ENCODE measurements at regions not wholly inside any gene's neighbourhood (a gene's known extent, or its start where the extent isn't known, plus 50 kb on each side); places are given as distances from the start of the nearest gene placed in this dataset.

- TF ChIP-seq AHDC1 (CRISPR knock-in tag; IDR thresholded peaks at IDR 0.05; ENCODE audit: borderline replicate concordance) (peak; percentile 48; the same call in 1 of the 2 replicates), ZBTB7A (CRISPR knock-in tag; IDR thresholded peaks at IDR 0.05) (no peak), PAX8 (CRISPR knock-in tag; IDR thresholded peaks at IDR 0.05; ENCODE audit: borderline replicate concordance) (no peak), ZNF572 (CRISPR knock-in tag; IDR thresholded peaks at IDR 0.05) (no peak), ATF7 (IDR thresholded peaks at IDR 0.05) (peak; percentile 82), ATF7 (CRISPR knock-in tag; IDR thresholded peaks at IDR 0.05) (no peak), TEAD3 (CRISPR knock-in tag; optimal IDR thresholded peaks at IDR 0.05; ENCODE audit: borderline replicate concordance) (peak; percentile 15), ZNF17 (CRISPR knock-in tag; IDR thresholded peaks at IDR 0.05) (no peak), ZNF530 (CRISPR knock-in tag; IDR thresholded peaks at IDR 0.05; ENCODE audit: low read depth) (no peak), HNRNPK (IDR thresholded peaks at IDR 0.05; ENCODE audit: low read depth, low read length, poor library complexity, severe bottlenecking) (no peak), SAFB2 (CRISPR knock-in tag; IDR thresholded peaks at IDR 0.05; ENCODE audit: borderline replicate concordance, low read depth) (no peak), AHR (CRISPR knock-in tag; IDR thresholded peaks at IDR 0.05) (no peak), ATF6 (CRISPR knock-in tag; conservative IDR thresholded peaks at IDR 0.05) (no peak), RXRB (CRISPR knock-in tag; IDR thresholded peaks at IDR 0.05; ENCODE audit: borderline replicate concordance) (peak; percentile 78), ASH2L (IDR thresholded peaks at IDR 0.05; ENCODE audit: insufficient read length, low read depth, low read length) (peak; percentile 36), ZNF670 (CRISPR knock-in tag; IDR thresholded peaks at IDR 0.05; ENCODE audit: borderline replicate concordance) (0 out of 2 replicates have a peak, but pooled peaks have one; percentile 25), ADNP (CRISPR knock-in tag; IDR thresholded peaks at IDR 0.05) (no peak)
- TF ChIP-seq, protein P1, sequence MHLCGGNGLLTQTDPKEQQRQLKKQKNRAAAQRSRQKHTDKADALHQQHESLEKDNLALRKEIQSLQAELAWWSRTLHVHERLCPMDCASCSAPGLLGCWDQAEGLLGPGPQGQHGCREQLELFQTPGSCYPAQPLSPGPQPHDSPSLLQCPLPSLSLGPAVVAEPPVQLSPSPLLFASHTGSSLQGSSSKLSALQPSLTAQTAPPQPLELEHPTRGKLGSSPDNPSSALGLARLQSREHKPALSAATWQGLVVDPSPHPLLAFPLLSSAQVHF (CRISPR knock-in tag; IDR thresholded peaks at IDR 0.05) = no peak
- TF ChIP-seq, protein P2, sequence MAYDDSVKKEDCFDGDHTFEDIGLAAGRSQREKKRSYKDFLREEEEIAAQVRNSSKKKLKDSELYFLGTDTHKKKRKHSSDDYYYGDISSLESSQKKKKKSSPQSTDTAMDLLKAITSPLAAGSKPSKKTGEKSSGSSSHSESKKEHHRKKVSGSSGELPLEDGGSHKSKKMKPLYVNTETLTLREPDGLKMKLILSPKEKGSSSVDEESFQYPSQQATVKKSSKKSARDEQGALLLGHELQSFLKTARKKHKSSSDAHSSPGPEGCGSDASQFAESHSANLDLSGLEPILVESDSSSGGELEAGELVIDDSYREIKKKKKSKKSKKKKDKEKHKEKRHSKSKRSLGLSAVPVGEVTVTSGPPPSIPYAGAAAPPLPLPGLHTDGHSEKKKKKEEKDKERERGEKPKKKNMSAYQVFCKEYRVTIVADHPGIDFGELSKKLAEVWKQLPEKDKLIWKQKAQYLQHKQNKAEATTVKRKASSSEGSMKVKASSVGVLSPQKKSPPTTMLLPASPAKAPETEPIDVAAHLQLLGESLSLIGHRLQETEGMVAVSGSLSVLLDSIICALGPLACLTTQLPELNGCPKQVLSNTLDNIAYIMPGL (CRISPR knock-in tag; IDR thresholded peaks at IDR 0.05; ENCODE audit: borderline replicate concordance in 1 of 2, low read depth in 1 of 2) = no peak
These were observed 494.9 kb downstream of the NYAP2 start (continued) for GRCh38 chr2:225894236-225894980.
